Heart left ventricle (tissue), 13 donors: ENCODE measurements at regions not wholly inside any gene's neighbourhood (a gene's known extent, or its start where the extent isn't known, plus 50 kb on each side); places are given as distances from the start of the nearest gene placed in this dataset.

Experiments used
- CTCF ChIP-seq, 12 donors: fragments of 200-600 bp; sonication (generic) in 4 of 12; IDR thresholded peaks; one replicate each; pipeline versions ENCODE4 v1.5.0 to v1.8.0; 2018 to 2022; ENCODE audit warnings: antibody characterized with exemption in 12 of 12, mild to moderate bottlenecking in 5 of 12
- POLR2A ChIP-seq, 2 donors: fragments of 450-650 bp; IDR thresholded peaks; one replicate each; pipeline ENCODE4 v1.6.1; 2017; ENCODE audit warnings: antibody characterized with exemption in 2 of 2, mild to moderate bottlenecking in 2 of 2, moderate library complexity in 2 of 2
- donor health status: ischemic (EF 13 %, LVEDD 7.1; RV severe dilation, severe dysfunction).
- donor health status: DM: no; HTN: yes; CAD: no.
- donor health status: DM: no; HTN: no; CAD: no.
- donor health status: ischemic (EF 25% LVEDD 6.9; RV normal size, moderate dysfunction).
- donor health status: ischemic (EF 25% LVEDD 5.7; RV mildly dilated, moderate dysfunction).
- donor health status: ischemic (EF 35%, LVEDD 5.7; RV mildly dilated, moderate dysfunction).
- donor health status: nonischemic (EF 11% LVEDD 7.7; RV severe dilation, severe dysfunction).
- donor health status: DM: yes; HTN: yes; CAD: no.
- donor health status: PGD.
- donor health status: ischemic (EF 29% LVEDD 5.4; RV normal size, mild dysfunction).
- donor health status: nonischemic (EF 23%, LVEDD 6.1; RV moderate dilation, normal function).

GRCh38 chr5:97276474-97277120 lies 93.5 kb upstream of the RIOK2 start:
- no peak for TF ChIP-seq CTCF (IDR thresholded peaks at IDR 0.05)
- no peak for TF ChIP-seq POLR2A (IDR thresholded peaks at IDR 0.05)
